ENCODE measurements at regions not wholly inside any gene's neighbourhood (a gene's known extent, or its start where the extent isn't known, plus 50 kb on each side); places are given as distances from the start of the nearest gene placed in this dataset.

- TF ChIP-seq, protein P1, sequence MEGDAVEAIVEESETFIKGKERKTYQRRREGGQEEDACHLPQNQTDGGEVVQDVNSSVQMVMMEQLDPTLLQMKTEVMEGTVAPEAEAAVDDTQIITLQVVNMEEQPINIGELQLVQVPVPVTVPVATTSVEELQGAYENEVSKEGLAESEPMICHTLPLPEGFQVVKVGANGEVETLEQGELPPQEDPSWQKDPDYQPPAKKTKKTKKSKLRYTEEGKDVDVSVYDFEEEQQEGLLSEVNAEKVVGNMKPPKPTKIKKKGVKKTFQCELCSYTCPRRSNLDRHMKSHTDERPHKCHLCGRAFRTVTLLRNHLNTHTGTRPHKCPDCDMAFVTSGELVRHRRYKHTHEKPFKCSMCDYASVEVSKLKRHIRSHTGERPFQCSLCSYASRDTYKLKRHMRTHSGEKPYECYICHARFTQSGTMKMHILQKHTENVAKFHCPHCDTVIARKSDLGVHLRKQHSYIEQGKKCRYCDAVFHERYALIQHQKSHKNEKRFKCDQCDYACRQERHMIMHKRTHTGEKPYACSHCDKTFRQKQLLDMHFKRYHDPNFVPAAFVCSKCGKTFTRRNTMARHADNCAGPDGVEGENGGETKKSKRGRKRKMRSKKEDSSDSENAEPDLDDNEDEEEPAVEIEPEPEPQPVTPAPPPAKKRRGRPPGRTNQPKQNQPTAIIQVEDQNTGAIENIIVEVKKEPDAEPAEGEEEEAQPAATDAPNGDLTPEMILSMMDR (IDR thresholded peaks at IDR 0.05), result no peak
- TF ChIP-seq POLR2A (IDR thresholded peaks at IDR 0.05), result no peak
- TF ChIP-seq POLR2AphosphoS5 (IDR thresholded peaks at IDR 0.05), result no peak
Measured at GRCh38 chr1:157304271-157304670, 166.1 kb upstream of the ETV3 start.
